Skin of body (tissue), 1 donor: ENCODE measurements at regions not wholly inside any gene's neighbourhood (a gene's known extent, or its start where the extent isn't known, plus 50 kb on each side); places are given as distances from the start of the nearest gene placed in this dataset.
"Not testable (repeated sequence)": the region's sequence is repeated elsewhere in the genome, so short reads cannot be mapped to it uniquely, and the experiment has no call there.

Source experiments
- DNase-seq: peaks from one replicate; lab custom pipeline; 2025; lab: John Stamatoyannopoulos, UW

DNA sequence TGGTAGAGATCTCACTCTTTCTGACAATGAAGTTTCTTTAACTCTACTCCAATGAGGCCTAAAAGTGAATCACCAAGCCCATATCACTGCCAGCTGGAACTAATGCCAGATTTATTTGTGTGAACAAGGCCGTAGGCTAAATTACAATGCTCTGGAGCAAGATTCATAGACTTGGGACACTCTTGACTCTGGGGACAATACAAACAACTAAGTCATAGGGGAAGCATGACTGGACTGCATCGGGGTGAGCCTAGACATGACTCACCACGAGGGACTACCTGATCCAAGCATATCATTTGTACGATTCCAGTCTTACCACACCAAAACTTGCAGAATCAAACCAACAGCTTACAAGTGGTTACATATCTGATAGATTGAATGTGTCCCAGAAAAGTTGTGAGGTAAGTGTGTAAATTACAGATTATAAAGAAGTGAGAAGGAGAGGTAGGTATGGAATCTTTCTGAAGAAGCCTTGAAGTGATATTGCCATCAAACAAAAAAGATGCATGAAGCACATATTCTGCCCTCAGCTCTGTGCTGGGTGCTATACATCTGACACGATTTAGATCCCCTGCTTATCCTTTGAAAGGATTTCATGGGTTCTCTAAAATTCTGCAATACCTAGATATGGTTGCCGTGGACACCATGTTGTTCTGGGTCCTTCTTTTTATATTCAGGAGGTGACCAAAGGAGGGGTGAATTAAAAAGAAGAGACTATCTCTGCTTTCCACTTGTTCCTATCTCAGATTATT is 199.3 kb upstream of the PDE4D start:
- DNase-seq, result no peak

DNA sequence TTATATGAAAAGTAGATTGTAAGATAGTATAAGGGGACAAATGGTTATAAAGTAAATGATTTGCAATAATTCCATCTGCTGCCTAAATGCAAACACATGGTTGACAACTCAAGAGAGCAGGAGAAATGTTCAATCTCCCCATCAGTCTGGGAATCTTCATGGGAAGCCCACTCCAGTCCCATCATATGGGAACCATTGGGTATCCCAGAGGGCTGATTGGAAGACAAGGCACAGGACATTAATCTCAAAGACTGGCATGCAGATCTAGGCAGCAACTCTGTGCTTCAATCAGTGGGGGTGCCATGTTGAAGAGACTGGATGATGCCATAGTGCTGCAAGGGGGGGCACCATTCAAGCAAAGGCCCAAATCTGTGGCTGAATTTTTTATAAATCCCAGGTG is 193.1 kb upstream of the PDE4D start:
- no peak for DNase-seq

DNA sequence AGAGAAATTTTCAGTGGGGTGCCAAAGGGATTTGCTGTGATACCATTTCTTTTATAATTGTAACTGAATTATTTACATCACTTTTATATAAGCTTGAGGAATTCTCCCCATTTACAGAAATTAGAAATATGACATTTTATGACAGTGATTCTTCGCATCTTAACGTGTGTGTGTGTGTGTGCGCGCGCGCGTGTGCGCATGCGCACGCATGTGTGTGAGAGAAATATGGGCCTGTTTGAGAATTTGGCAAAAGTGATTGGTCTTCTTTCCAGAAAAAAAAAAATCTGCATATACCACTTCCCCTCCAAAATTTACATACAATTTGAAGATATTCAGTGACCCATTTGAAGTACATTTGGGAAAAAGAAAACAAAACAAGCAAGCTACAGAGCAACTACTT is 190.7 kb upstream of the PDE4D start:
- DNase-seq, result no peak

DNA sequence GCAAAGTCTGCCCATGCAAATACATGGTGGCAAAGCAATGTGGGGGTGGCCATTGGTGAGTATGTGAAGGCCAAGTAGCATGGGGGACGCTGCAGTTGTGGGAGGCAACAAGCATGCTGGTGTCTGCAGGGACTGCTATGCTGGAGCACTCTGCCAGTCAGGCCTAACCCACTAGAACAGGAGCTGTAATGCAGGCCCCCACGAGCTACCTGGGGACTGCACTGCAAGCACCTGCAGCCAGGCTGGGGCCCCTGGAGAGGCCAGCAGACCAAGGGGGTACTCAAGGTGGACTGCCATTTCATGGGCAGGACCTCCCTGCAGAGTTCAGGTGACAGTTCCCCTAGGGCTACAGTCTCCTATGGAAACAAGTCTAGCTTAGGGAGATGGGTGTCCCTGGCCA is 183.8 kb upstream of the PDE4D start:
- DNase-seq, result no peak

DNA sequence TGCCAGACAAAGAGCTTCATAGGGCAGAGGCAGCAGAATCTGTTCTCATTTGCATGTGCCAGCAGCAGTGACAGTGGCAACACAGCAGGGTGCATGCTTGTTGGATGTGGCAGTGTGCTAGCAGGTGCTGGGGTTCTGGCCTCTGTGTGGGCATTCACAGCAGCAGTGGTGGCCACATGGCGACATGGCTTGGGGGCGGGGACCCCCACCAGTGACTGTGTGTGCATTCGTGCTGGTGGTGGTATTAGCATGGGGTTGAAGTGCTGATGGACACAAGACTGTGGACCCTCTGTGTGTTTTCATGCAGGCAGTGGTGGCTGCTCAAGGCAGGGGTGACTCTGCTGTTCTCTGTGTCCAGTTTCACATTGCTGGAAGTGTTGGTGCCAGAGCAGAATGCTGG is 183.2 kb upstream of the PDE4D start:
- DNase-seq, result no peak

DNA sequence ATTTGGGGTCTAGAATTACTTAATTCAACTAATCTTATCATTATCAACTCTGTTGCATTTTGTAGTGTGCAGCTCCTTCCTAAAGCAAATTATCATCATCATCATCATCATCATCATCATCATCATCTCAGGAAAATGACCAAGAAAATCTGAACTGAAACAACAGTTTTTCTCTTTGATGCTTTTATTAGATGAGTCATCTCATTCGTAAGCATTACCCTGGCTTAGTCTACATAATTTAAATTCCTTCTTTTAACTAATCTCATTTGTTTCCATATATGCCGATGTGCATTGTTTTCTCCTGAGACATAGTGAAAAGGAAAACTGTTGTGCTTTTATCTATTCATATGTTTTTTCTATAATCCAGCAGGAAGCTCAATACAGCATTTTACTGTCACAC is 173.0 kb upstream of the PDE4D start:
- no peak for DNase-seq

DNA sequence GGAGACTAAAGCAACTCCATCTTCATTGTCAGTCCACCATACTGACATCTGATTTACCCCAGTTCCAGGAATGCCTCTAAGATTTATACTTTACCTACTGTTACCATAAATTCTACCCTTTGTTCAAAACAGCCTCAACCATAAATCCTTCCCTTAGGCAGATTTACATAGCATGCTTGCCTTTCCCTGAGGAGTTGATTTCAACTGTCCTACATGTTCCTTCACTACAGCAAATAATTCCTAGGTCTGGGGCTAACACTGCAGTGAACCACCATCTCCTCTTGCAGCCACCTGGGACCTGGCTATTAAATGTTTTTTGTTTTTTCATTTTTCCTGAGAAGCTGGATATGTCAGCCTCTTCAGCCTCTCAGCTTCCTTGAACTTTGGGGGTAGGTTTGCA is 166.9 kb upstream of the PDE4D start:
- DNase-seq, result no peak

DNA sequence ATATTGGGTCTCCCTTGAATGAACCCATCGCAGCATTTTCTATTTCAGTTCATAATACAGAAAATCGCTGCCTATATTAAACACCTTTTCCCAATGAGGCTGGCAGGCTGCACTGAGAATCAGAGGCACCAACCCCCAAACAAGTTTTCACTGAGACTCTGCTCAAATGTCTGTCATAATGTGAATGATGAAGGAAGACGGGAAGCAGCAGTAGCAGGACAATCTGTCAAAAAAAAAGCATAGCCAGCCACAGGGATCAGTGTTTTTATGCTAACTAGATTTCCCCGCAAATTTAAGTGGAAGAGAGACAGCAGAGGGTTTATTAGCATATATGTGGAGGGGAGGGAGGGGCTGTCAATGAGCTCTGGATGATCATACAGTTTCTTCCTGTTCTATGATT is 162.7 kb upstream of the PDE4D start:
- no peak for DNase-seq

DNA sequence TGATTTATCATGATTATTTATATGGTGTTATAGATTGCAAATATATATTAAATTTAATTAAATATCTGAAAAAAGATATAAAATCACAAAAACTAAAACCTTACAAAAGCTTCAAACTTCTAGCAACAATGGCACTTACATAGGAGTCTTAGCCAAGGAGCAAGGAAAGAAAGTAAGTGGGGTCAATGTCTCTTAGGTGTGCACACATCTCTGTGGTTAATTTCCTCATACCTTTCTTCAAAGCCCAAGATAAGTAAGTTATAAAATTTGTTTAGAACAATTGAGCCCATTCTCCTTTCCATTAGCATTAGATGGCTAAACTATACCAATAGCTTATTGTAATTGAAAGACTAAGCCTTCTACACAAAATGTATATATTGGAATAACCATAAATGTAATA is 161.6 kb upstream of the PDE4D start:
- DNase-seq, result no peak

DNA sequence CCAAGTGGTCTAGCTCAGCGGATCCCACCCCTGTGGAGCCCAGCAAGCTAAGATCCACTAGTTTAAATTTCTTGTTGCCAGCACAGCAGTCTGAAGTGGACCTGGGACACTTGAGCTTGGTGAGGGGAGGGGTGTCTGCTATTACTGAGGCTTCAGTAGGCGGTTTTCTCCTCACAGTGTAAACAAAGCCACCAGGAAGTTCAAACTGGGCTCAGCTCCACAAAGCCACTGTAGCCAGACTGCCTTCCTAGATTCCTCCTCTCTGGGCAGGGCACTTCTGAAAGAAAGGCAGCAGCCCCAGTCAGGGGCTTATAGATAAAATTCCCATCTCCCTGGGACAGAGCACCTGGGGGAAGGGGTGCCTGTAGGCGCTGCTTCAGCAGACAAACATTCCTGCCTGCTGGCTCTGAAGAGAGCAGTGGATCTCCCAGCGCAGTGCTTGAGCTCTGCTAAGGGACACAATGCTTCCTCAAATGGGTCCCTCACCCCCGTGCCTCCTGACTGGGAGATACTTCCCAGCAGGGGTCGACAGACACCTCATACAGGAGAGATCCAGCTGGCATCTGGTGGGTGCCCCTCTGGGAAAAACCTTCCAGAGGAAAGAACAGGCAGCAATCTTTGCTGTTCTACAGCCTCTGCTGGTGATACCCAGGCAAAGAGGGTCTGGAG is 148.6 kb upstream of the PDE4D start:
- not testable (repeated sequence) for DNase-seq

DNA sequence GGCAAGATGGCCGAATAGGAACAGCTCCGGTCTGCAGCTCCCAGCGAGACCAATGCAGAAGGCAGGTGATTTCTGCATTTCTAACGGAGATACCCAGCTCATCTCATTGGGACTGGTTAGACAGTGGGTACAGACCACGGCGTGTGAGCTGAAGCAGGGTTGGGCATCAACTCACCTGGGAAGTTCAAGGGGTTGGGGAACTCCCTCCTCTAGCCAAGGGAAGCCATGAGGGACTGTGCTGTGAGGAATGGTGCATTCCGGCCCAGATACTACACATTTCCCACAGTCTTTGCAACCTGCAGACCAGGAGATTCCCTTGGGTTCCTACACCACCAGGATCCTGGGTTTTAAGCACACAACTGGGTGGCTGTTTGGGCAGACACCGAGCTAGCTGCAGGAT is 148.0 kb upstream of the PDE4D start:
- DNase-seq, result not testable (repeated sequence)

DNA sequence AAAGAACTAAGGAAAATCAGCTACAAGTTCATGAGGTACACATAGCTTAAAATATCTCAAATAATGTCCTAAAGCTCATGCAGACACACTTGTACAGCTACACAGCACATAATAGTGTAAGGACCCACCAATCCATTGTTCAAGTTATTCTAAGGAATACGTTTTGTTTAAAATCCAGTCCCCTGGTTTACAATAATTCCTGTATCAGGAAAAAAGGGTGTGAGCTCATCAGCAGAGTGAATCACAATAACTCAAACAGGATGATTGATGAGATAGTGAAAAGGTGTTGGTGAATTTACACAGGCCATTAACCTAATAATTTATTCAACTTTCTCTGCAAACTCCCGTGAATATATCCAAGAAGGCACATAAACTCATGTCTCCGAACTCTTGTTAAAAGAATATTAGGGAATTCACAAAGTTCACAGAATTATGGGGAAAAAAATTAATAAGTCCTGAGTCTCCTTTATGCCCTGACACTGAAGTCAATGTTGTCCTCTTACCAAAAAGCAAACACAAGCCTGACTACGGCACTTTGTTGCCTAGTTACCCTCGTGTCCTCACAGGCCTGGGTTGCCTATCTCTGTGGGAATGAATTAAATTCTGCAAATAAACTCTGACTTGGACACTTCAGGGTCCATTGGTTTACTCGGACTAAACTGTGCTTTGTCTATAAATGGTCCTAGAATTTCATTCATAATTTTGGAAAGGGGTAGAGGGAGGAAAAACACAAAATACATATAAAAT is 142.8 kb upstream of the PDE4D start:
- DNase-seq, result no peak

DNA sequence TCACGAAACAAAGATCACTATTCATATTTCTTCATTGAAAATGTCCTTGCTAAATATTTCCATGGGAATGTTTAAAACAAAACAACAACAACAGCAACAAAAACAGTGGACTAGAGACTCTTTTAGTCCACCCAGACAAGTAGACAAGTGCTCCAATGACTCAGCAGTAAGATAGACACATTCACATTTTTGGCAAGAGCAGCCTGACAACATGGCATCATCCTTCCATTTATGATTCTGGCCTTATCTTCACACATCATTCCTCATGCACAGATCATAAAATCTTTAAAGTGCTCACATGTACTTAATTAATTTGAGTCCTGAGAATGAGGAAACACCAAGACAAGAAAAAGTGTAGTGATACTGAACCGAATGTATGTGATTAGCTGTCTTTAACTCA is 132.6 kb upstream of the PDE4D start:
- no peak for DNase-seq

DNA sequence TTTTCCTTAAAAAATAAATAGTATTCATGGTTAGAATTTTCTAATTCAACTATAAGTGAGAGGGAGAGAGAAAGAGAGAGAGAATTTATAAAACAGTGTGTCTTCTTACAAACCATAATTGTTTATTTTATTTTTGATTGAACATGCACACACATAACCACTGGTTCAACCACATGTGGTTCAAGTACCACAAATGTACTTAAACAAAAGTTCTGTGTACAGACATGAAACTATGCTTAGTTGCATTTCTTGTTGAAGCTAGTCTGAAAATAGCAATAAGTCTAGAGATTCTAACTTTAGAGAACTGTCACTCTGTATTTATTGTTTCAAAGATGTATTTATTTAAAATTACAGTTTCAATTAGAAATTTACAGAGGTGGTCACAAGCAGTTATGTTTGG is 130.6 kb upstream of the PDE4D start:
- DNase-seq, result no peak

DNA sequence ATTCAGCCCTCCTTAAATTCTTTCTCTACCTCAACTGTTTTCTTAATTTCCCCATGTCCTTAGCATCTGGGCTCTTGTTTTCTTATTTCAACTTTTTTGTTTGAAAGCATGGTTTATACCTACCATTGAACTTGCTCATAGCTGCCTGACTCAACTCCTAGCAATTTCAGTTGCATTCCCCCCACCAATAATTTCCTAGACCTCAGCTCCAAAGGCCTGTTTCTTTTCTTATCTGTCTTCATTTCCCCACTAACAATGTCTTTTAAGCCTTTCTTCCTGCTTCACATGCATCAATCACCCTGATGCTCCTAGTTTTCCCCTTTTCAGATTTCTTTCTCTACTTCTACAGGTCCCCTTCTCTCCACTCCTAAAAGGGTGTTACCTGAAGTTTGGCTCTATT is 129.7 kb upstream of the PDE4D start:
- no peak for DNase-seq

DNA sequence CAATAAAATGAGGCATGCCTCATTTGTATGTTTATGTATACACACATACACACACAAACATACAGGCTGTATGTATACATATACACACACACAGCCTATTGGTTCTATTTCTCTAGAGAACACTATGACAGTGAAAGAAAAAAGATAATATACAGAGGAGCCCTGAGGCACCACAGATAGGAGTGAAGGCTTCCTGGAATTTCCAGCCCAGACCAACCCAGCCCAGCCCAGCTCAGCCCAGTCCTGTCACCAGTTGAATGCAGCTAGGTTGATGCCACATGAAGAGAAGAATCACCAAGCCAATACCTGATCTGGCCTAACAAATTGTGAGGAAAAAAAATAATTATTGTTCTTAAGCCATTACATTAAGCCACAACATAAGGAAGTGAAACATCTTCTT is 126.9 kb upstream of the PDE4D start:
- no peak for DNase-seq

DNA sequence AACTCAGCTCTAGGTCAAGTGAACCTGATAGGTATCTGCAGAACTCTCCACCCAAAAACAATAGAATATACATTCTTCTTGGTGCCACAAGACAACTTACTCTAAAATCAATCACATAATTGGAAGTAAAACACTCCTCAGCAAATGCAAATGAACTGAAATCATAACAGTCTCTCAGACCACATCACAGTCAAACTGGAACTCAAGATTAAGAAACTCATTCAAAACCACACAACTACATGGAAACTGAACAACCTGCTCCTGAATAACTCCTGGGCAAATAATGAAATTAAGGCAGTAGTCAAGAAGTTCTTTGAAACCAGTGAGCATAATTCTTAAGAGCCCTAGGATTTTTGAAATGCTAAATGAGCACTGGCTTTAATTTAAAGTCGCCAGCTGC is 125.4 kb upstream of the PDE4D start:
- not testable (repeated sequence) for DNase-seq

DNA sequence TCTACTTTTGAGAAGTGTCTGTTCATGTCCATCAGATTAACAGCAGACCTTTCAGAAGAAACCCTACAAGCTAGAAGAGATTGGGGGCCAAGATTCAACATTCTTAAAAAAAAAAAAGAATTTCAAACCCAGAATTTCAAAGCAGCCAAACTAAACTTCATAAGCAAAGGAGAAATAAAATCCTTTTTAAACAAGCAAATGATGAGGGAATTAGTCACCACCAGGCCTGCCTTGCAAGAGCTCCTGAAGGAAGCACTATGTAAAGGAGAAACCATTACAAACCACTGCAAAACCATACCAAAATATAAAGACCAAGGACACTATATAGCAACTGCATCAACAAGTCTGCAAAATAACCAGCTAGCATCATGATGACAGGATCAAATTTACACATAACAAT is 124.6 kb upstream of the PDE4D start:
- DNase-seq, result no peak

DNA sequence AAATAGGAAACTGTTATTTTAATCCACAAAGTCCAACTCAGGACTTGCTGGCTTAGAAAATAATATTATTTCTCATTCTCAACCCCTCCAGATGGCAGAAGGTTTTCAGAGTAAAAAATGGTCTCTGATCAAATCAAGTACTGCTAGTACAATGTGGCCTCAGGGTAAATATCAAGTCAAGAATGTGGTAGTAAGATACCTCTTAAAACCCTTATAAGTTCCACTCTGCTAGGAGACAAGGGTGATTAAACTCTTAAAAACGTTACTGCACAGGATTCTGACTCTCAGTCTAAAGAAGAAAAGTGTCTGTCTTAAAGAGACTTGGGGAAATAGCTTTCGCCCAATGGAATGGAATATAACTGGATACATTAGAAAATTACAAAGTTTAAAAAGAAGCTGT is 120.8 kb upstream of the PDE4D start:
- no peak for DNase-seq

DNA sequence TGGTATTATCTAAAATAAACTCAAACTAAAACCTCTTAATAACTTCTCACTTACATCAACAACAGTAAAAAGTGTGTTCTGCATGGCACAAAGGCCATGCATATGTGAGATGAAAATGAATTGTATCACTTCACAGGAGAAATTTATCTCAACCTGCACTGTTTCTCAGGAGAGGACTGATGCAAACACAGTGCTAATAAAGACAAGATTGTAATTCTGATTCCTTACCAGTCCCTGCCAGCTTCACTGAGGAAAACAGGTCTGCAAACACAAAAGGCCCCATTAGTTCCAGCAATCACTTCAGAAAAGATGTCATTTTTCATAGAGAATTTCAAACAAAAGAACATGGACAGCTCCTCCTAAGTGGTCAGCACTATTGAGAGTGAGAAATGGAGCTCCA is 117.3 kb upstream of the PDE4D start:
- no peak for DNase-seq

DNA sequence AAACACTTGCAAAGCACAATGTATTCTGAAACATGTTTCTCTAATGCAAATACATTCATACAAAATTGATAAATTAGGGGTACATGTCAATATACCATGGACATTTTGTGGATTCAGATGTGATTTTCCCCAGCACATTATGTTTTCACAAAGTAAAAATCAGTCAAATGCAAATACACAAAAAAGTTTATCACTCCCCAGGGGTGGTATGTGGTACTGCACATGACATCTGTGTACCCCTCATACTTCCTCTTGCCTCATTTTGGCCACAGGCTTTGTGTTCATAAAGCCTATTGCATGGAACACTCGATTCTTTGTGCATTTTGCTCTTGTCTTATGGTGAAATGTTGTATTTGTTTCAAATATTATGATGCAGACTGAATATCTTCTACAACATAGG is 116.8 kb upstream of the PDE4D start:
- DNase-seq, result no peak

DNA sequence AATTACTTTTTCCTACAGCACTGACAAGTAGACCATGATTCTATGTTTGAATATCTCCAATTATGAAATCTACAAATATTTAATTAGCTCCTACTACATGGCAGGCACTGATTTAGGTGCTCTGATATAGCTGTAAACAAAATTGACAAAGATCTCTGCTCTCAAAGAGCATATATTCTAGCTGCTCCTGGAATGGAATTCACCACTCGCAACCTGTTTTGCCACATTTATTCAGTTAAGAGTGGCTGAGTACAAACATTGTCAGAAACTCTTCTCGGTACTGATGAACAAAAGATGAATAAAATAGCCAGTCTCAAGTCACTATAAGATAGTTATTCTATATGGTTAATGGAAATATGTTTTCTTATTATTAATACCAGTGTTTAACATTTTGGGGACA is 114.2 kb upstream of the PDE4D start:
- DNase-seq, result no peak

DNA sequence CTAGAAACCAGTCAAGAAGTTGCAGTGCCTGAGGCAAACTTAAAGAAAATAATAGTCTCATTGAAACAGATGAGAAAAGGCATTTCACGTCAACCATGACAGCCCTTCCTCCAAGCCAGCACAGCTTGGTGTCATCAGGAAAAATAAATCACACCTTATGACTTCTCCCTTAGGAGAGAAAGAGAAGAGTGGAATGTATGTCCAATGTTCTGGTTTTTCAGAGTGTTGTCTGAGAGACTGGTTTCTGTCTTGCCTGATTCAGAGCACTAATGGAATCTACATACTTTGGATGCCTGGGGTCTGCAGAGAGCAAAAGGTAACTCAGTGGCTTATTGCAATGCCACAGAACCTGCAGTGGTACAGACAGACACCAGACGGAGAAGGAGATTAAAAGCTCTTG is 105.5 kb upstream of the PDE4D start:
- DNase-seq, result no peak
